Fibroblast of skin of scalp (primary cell): ENCODE measurements at regions not wholly inside any gene's neighbourhood (a gene's known extent, or its start where the extent isn't known, plus 50 kb on each side); places are given as distances from the start of the nearest gene placed in this dataset.
A peak's percentile ranks its signal among the peaks of the same experiment; 100 is the strongest.

Experiments used
- DNase-seq: peaks from one replicate; pipeline ENCODE4 v3.0.0-alpha.2; 2013

DNA sequence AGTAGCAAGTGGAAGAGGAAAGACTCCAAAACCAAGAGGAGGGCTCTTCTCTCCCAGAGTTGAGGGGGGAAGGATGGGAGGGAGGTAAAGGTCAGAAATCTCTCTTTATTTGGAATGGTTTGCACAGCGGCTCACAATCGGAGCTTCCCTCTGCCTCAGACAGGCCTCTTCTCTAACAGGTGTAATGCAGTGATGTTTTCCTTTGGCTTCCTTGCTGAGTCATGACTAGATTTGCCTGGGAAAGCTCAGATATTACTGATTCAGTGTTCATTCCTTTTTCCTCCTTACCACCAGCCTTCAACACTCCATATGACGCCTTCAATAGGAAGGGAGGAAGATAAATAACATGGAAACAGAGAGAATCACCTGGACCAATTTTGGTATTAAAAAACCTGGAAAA lies 136.6 kb downstream of the RNF152 start:
- no peak for DNase-seq

- DNase-seq = no peak
Measured at GRCh38 chr18:61755555-61755954, 137.3 kb downstream of the RNF152 start.

DNA sequence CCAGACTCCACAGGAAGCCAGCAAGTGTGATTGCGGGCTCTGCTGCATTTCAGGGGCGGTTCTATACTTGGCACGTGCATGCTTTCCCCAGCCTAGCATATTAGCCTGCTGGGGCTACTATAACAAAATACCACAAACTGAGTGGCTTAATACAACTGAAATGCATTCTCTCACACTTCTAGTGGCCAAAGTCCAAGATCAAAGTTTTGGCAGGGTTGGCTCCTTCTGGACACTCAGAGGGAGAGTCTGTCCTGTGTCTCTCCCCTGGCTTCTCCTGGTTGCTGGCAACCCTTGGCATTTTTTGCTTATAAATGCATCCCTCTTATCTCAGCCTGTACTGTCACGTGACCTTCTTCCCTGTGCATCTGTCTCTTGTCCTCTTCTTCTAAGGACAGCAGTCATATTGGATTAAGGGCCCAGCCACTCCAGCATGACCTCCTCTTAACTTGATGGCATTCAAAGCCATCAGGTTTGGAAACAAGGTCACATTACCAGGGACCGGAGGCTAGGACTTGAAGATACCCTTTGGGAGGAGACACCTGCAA lies 138.7 kb downstream of the RNF152 start:
- DNase-seq = no peak

DNA sequence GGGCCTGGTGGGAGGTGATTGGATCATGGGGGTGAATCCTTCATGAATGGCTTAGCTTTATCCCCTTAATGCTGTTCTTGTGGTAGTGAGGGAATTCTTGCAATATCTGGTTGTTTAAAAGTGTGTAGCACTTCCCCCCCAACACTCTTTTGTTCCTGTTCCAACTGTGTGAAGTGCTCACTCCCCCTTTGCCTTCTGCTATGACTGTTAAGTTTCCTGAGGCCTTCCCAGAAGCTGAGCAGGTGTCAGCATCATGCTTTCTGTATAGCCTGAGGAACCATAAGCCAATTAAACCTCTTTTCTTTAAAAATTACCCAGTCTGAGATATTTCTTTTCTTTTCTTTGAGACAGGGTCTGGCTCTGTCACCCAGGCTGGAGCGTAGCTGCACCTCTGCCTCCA lies 139.4 kb downstream of the RNF152 start:
- no peak for DNase-seq

GRCh38 chr18:61752973-61753372 lies 139.8 kb downstream of the RNF152 start:
- DNase-seq = no peak

DNA sequence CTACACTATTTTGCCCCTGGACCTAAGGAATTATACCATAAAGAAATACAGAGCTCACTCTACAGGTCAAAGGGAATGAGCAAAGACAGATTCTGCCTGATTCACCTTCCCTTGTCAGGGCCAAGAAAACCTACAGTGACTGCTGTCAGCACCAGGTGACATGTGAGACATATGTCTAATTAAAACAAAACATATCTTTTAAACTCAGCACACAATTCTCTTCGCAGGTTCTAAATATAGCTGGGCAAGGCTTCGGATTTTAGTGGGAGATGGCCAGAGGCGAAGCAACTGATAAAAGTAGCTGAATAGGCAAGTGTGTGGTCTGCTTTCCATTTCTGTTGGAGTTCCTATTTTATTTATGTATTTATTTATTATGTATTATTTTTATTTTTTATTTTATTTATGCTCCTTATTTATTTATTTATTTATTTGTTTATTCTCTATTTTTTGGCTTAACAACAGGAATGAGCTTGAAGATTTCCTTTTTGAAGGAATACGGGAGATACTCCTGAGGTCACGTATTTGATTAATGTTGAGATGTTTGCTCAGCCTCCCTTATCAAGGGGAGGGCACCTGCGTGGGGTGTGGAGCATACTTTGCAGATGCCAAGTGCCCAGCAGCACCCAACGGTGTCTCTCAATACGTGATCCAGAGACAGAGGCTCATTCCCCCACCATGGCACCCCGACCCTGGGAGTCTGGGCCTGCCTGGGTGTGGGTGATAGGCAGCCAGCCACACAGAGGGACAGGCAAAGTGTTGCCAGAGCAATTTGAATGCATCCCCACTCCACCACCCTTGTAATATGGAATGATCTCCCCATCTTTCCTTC lies 141.8 kb downstream of the RNF152 start:
- DNase-seq = no peak

- no peak for DNase-seq
Measured at GRCh38 chr18:61749546-61749945, 143.3 kb downstream of the RNF152 start.

GRCh38 chr18:61749031-61749430 lies 143.8 kb downstream of the RNF152 start:
- no peak for DNase-seq

DNA sequence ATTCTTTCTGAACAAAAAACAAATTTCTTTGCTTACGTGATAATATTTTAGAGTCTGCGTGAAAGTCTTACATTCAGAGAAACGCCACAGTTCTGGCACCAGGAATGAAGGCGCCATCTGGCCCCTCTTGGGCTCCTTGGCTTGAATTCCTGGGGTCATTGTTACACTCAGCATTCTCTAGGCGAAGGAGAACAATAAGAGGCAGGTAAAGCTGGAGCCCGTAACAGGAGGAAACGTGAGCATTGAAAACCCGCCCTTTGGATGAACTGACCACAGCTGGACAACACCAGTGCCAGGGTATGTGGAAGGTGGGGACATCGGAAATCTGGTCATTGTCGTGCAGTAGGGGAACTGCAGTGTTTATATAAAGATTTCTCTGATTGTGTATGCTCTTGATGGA lies 144.8 kb downstream of the RNF152 start:
- DNase-seq = no peak

- peak; percentile 97 for DNase-seq
Measured at GRCh38 chr18:61743775-61744531, 148.9 kb downstream of the RNF152 start.

DNA sequence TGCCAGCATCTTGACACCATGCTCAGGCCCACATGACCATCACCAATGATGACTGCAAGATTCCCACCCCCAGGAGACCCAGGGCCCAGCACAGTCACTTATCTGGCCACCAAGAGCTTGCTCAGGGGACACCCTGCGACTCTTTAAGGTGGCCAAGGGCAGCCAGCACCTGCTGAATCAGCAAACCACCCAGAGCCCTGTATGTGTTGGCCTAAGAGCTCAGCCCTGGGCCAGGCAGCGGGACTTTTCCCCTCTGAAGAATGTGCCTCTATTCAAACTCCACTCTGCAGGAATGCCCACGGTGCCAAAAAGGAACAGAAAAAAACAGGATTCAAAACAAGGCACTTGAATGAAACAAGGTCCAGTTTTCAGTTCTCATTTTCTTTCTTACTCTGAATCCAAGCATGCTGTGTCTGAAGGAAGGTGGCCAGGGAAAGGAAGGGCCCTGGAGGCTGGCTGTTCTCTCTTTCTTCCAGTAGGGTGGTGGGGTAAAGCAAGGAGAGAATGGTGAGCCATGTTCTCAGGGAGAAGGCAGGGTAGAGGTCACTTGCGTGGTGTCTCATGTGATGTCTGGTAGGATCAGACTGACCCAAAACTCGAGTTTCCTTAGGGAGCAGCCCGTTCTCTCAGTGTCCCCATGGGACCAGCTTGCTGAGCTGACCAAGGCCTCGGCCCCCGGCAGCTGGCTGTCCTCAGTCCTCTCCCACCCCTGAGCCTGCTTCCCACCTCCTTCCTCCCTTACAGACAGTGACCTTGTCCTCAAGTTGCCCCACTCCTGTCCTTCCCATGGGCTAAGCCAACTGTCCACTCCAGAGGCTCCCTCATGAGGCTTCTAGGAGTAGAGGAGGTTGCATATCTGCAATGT lies 150.0 kb downstream of the RNF152 start:
- DNase-seq = no peak

DNA sequence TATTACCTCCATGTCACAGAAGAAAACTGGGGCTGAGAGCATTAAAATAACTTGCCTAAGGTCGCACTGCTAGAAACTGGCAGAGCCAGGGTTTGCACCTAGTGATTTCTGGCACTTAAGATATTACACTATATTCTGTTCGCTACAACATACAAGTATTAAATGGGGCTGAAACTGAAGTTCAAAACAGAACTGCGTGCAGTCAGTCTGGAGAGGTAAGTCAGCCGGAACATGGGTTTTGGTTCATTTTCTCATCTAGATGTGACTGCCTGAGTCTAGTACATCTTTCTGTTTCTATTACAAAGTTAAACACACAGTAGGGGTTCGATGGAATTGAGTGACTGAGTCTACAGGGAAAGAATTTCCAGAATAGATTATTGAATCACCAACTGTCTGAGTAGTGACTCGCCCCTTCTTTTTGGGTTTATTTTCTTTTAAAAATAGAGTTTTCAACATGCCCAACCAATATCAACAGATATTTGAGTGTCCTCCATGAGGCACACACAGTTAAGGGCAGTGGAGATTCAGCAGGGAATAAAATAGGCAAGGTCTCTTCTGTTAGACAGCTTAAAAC lies 150.8 kb downstream of the RNF152 start:
- DNase-seq = peak; percentile 67

GRCh38 chr18:61738488-61738887 lies 154.3 kb downstream of the RNF152 start:
- peak; percentile 71 for DNase-seq

DNA sequence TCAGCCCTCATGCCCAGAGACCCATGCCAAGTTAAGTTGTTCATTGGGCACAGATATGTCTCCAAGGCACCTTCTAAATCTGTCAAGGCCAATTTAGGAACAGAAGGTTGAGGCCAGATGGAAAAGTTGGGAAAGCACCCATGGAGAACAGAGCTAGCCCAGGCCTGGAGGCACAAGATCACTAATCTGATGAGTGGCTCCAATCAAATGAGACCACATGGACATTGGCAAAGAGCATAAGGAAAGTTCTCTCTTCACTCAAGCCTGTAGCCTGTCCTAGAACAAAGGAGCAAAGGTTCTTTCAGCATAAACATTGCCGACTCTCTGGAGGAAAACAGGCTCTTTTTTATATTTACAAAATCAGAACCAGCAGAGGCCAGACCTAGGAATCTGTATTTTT lies 154.8 kb downstream of the RNF152 start:
- DNase-seq = no peak

- no peak for DNase-seq
Measured at GRCh38 chr18:61736133-61736532, 156.7 kb downstream of the RNF152 start.

GRCh38 chr18:61735564-61736102 lies 157.2 kb downstream of the RNF152 start:
- DNase-seq = no peak

DNA sequence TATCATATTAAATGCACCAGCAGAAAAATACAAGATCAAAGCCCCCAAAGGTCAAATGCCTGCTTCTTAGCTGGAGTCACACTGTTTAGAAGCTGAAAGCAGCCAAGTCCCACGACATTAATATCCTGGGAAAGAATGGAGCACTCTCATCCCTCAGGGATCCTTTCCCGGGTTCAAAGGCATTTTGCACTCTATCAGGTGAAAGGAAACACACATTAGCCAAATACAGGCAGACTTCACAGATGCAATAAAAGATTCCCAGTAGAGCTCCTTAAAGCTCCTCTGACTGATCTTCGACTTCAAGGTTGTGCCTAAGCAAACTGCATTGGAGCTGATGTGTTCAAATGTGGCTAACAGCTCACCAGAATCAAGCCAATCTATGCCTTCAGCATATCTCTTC lies 158.4 kb downstream of the RNF152 start:
- DNase-seq = no peak

DNA sequence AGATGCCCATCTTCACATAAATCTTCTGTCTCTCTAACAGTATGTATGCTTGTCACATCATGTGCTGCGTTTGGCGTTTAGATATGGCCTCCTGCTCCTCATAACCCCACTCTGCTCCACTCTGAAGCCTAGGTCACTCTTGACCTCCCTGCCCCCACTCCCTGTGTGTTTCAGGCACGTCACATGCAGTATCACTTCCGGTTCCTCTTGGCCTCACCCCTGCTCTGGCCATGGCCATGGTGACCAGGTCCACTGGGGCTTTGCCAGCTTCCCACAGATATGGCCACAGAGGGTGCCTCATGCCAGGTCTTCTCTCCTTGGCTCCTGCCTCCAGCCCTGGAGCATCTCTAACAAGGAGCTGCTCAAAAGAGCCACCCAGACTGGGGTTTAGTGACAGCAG lies 160.0 kb downstream of the RNF152 start:
- no peak for DNase-seq

DNA sequence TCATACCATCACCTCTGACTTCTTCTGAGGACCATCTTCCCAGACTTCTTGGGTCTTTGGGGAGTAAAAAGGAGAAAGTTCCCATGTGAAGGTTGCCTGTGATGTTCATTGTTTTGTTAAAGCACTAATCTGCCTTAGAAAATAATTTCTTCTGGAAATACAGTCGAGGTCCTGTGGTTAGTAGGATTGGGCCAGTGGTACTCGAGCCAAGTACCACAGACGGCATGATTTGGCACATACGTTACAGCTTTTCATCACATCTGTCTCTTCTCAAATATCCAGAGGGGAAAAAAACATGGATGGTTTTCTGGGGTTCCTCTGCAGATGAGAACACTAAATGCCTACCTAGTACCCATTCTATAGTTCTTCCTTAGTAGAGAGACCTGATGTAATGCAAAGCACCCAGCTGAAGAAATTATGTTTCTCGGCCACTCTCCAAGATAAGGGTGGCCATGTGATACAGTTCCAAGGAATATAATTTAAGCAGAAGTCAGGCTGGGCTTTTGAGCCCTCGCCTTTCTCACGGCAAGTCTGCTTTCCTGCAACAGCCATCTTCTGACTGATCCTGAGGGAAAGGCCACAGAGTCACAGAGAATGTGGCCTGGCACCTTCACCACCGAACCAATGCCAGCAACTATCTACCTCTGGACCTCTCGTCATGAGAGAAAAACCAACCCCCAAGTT lies 161.0 kb downstream of the RNF152 start:
- peak; percentile 51 for DNase-seq

DNA sequence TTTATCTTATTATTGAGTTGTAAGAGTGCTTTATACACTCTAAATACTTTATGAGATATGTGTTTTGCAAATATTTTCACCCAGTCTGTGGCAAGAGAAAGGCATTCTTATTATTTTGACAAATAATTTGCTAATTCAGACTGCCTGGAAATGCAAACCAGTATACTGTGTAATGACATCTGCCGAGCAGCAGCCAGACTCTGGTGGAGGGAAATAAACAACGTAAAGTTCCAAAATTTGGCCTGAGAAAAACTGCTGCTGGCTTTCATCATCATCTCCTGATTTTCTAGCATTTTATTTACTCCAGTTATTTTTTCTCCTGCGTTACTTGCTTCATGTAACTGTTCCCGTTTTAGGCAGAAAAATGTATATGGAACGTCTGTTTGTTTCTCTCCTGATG lies 161.6 kb downstream of the RNF152 start:
- peak; percentile 61 for DNase-seq

GRCh38 chr18:61729322-61729721 lies 163.5 kb downstream of the RNF152 start:
- DNase-seq = no peak
